HCT116 (cell line): ENCODE measurements at regions not wholly inside any gene's neighbourhood (a gene's known extent, or its start where the extent isn't known, plus 50 kb on each side); places are given as distances from the start of the nearest gene placed in this dataset.

ENCODE experiments used
- CTCF ChIP-seq, 3 experiments: fragments of 200-600 bp in 1 of 3; sonication (generic) in 1 of 3; IDR thresholded peaks in 2 of 3; conservative IDR thresholded peaks in 1 of 3; 2 replicates each; pipeline ENCODE4 v1.5.1; 2012 to 2017; ENCODE audit warnings: low read depth in 2 of 3, low read length in 2 of 3, antibody characterized with exemption in 1 of 3, borderline replicate concordance in 1 of 3, control low read depth in 1 of 3, mild to moderate bottlenecking in 1 of 3, mixed read lengths in 1 of 3, mixed run types in 1 of 3, moderate library complexity in 1 of 3; ENCODE audit not compliant: insufficient read depth in 1 of 3
- JUND ChIP-seq: IDR thresholded peaks from 2 replicates; pipeline ENCODE4 v1.6.1; 2012
- POLR2AphosphoS5 ChIP-seq: IDR thresholded peaks from 2 replicates; pipeline ENCODE4 v1.6.1; 2011; ENCODE audit warnings: mild to moderate bottlenecking, low read depth, low read length, moderate library complexity
- REST ChIP-seq: IDR thresholded peaks from 2 replicates; pipeline ENCODE4 v1.6.1; 2012; ENCODE audit warnings: low read depth
- SIN3A ChIP-seq: IDR thresholded peaks from 2 replicates; pipeline ENCODE4 v1.6.1; 2012; ENCODE audit warnings: low read depth
- SP1 ChIP-seq: IDR thresholded peaks from 2 replicates; pipeline ENCODE4 v1.6.1; 2012; ENCODE audit warnings: low read depth
- SRF ChIP-seq: IDR thresholded peaks from 2 replicates; pipeline ENCODE4 v1.6.1; 2012; ENCODE audit warnings: low read depth

- TF ChIP-seq REST: no peak
- no peak for TF ChIP-seq POLR2AphosphoS5
- no peak for TF ChIP-seq SRF
- no peak for TF ChIP-seq CTCF (IDR thresholded peaks at IDR 0.05 in 2 of 3, conservative IDR thresholded peaks at IDR 0.05 in 1 of 3; ENCODE audit: borderline replicate concordance in 1 of 3, insufficient read depth in 1 of 3, low read depth in 2 of 3, low read length in 2 of 3)
- no peak for TF ChIP-seq JUND
- TF ChIP-seq SIN3A: no peak
- TF ChIP-seq SP1: no peak
These were observed 1162.7 kb downstream of the BCL11B start for GRCh38 chr14:98109326-98109725.
